WTC11 (cell line): ENCODE measurements at regions not wholly inside any gene's neighbourhood (a gene's known extent, or its start where the extent isn't known, plus 50 kb on each side); places are given as distances from the start of the nearest gene placed in this dataset.

Source experiments
- ATAC-seq: fragments of 200-7000 bp; cut with Tn5 transposase; 2 replicates; pipeline ENCODE4 v1.10.0; 2021; ENCODE audit warnings: mild to moderate bottlenecking, moderate library complexity
- CTCF ChIA-PET: fragments of 300-600 bp; sonication (Branson Sonifier 250); formaldehyde crosslinking; loops from one replicate; lab custom pipeline; 2021; ENCODE audit warnings: antibody characterized with exemption; lab: Charles Lee
- POLR2A ChIA-PET: fragments of 350-600 bp; sonication (Branson Sonifier 250); formaldehyde crosslinking; loops from one replicate; lab custom pipeline; 2021; ENCODE audit warnings: antibody characterized with exemption; lab: Charles Lee
- DNase-seq: peaks from one replicate; pipeline ENCODE4 v3.0.0; 2021; ENCODE audit warnings: low spot score
- H3K27ac Mint-ChIP-seq: 2 replicates; pipeline ENCODE4 v1.8.0; 2021; ENCODE audit warnings: mixed read lengths
- H3K27me3 Mint-ChIP-seq: 2 replicates; pipeline ENCODE4 v1.8.0; 2021; ENCODE audit warnings: low read depth, mild to moderate bottlenecking, moderate library complexity, mixed read lengths
- H3K36me3 Mint-ChIP-seq: 2 replicates; pipeline ENCODE4 v1.8.0; 2021; ENCODE audit warnings: mixed read lengths
- H3K4me1 Mint-ChIP-seq: 2 replicates; pipeline ENCODE4 v1.8.0; 2022; ENCODE audit warnings: mixed read lengths
- H3K4me3 Mint-ChIP-seq: 2 replicates; pipeline ENCODE4 v1.8.0; 2021; ENCODE audit warnings: mild to moderate bottlenecking, moderate library complexity, mixed read lengths
- H3K9me3 Mint-ChIP-seq: 2 replicates; pipeline ENCODE4 v1.8.0; 2021; ENCODE audit warnings: mixed read lengths
- ATF2 ChIP-seq: sonication (generic); formaldehyde crosslinking; IDR thresholded peaks from 2 replicates; pipeline ENCODE4 v1.8.1; 2022; ENCODE audit warnings: low read depth, missing genetic modification reagents, borderline replicate concordance
- ATF6 ChIP-seq: sonication (generic); formaldehyde crosslinking; IDR thresholded peaks from 2 replicates; pipeline ENCODE4 v1.8.1; 2023; ENCODE audit warnings: mild to moderate bottlenecking, missing genetic modification reagents
- ELF4 ChIP-seq: sonication (generic); formaldehyde crosslinking; IDR thresholded peaks from 2 replicates; pipeline ENCODE4 v1.8.1; 2022; ENCODE audit warnings: low read depth, mild to moderate bottlenecking, moderate library complexity, missing genetic modification reagents
- EMX1 ChIP-seq: fragments of 250-450 bp; sonication (Bioruptor Pico); IDR thresholded peaks from 2 replicates; pipeline ENCODE4 v1.8.0; 2021; ENCODE audit warnings: mild to moderate bottlenecking
- FOXP1 ChIP-seq: sonication (generic); formaldehyde crosslinking; IDR thresholded peaks from 2 replicates; pipeline ENCODE4 v1.8.0; 2022; ENCODE audit warnings: missing genetic modification reagents, mild to moderate bottlenecking, moderate library complexity, borderline replicate concordance
- GRHL2 ChIP-seq: fragments of 250-450 bp; sonication (Bioruptor Pico); IDR thresholded peaks from 2 replicates; pipeline ENCODE4 v1.8.0; 2022; ENCODE audit warnings: mild to moderate bottlenecking, moderate library complexity; ENCODE audit not compliant: insufficient replicate concordance, severe bottlenecking
- JAZF1 ChIP-seq: fragments of 250-450 bp; sonication (Bioruptor Pico); IDR thresholded peaks from 2 replicates; pipeline ENCODE4 v1.9.0; 2021; ENCODE audit warnings: moderate library complexity, mild to moderate bottlenecking, inconsistent platforms
- JUN ChIP-seq: sonication (generic); formaldehyde crosslinking; IDR thresholded peaks from 2 replicates; pipeline ENCODE4 v1.8.0; 2023; ENCODE audit warnings: mild to moderate bottlenecking, missing genetic modification reagents
- MYBL2 ChIP-seq: sonication (generic); formaldehyde crosslinking; IDR thresholded peaks from 2 replicates; pipeline ENCODE4 v1.8.1; 2023; ENCODE audit warnings: mild to moderate bottlenecking, moderate library complexity, missing genetic modification reagents
- RELA ChIP-seq: sonication (generic); formaldehyde crosslinking; IDR thresholded peaks from 2 replicates; pipeline ENCODE4 v1.8.1; 2022; ENCODE audit warnings: missing genetic modification reagents, mild to moderate bottlenecking, borderline replicate concordance
- ZNF121 ChIP-seq: sonication (generic); formaldehyde crosslinking; IDR thresholded peaks from 2 replicates; pipeline ENCODE4 v1.8.0; 2023; ENCODE audit warnings: missing genetic modification reagents
- ZNF138 ChIP-seq: sonication (generic); formaldehyde crosslinking; conservative IDR thresholded peaks from 2 replicates; pipeline ENCODE4 v1.8.1; 2022; ENCODE audit warnings: mild to moderate bottlenecking, moderate library complexity, missing genetic modification reagents
- ZNF219 ChIP-seq: sonication (generic); formaldehyde crosslinking; IDR thresholded peaks from 2 replicates; pipeline ENCODE4 v1.8.0; 2023; ENCODE audit warnings: missing genetic modification reagents, mild to moderate bottlenecking, borderline replicate concordance
- ZNF396 ChIP-seq: fragments of 250-450 bp; sonication (Bioruptor Pico); IDR thresholded peaks from 2 replicates; pipeline ENCODE4 v1.8.0; 2021; ENCODE audit warnings: mild to moderate bottlenecking, moderate library complexity, borderline replicate concordance
- ZNF423 ChIP-seq: fragments of 250-450 bp; sonication (Bioruptor Pico); IDR thresholded peaks from 2 replicates; pipeline ENCODE4 v2.1.2; 2022; ENCODE audit warnings: mild to moderate bottlenecking, moderate library complexity
- ZNF512 ChIP-seq: sonication (generic); formaldehyde crosslinking; IDR thresholded peaks from 2 replicates; pipeline ENCODE4 v1.8.1; 2022; ENCODE audit warnings: missing genetic modification reagents, borderline replicate concordance
- TF ChIP-seq, protein P1 (sequence below): sonication (generic); formaldehyde crosslinking; IDR thresholded peaks from 2 replicates; pipeline ENCODE4 v1.8.1; 2023; ENCODE audit warnings: mild to moderate bottlenecking, missing genetic modification reagents, moderate library complexity
- TF ChIP-seq, protein P2 (sequence below): sonication (generic); formaldehyde crosslinking; IDR thresholded peaks from 2 replicates; pipeline ENCODE4 v1.8.0; 2022; ENCODE audit warnings: mild to moderate bottlenecking, missing genetic modification reagents

DNA sequence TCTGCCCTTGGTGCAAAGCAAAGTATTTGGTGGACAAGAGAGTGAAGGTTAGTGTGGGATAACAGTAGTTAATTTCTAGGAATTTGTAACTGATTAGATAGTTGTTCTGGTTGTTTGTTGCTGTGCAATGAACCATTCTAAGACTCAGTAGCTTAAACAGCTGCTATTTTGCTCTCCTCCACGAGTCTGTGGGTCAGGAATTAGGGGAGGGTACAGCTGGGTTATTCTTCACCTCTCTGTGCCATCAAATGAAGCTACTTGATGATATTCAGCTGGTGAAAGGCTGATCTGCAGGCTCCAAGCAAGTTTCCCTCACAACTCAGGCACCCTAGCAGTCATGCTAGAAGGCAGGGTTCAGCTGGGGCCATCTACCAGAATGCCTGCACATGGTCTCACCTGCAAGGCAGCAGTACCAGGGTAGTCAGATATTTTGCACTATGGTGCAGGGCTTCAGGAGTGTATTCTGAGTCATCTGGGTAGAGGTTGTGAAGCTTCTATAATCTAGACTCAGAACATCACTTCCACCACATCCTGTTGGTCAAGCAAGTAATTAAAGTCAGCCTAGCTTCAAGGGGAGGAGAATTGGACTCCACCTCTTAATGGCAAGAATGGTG lies 159.5 kb upstream of the SLC28A3 start:
- Mint-ChIP-seq H3K9me3 (peaks cover 18% of the 10 kb centered on the region), H3K27me3 (no peaks in the 10 kb centered on the region; the same call in 1 of the 2 replicates), H3K36me3 (no peaks in the 10 kb centered on the region), H3K4me3 (no peak overlapping the region), H3K27ac (no peak overlapping the region), H3K4me1 (no peaks in the 10 kb centered on the region)
- ChIA-PET POLR2A (no interaction called here), CTCF (no interaction called here)
- DNase-seq (no peak), ATAC-seq (no peak)
- TF ChIP-seq RELA (CRISPR knock-in tag): no peak
- TF ChIP-seq ELF4 (CRISPR knock-in tag): no peak
- TF ChIP-seq ZNF138 (CRISPR knock-in tag): no peak
- TF ChIP-seq ATF6 (CRISPR knock-in tag): no peak
- TF ChIP-seq JUN (CRISPR knock-in tag): no peak
- TF ChIP-seq JAZF1 (CRISPR knock-in tag): no peak
- no peak for TF ChIP-seq FOXP1 (CRISPR knock-in tag)
- no peak for TF ChIP-seq ZNF121 (CRISPR knock-in tag)
- TF ChIP-seq ZNF423 (CRISPR knock-in tag): no peak

DNA sequence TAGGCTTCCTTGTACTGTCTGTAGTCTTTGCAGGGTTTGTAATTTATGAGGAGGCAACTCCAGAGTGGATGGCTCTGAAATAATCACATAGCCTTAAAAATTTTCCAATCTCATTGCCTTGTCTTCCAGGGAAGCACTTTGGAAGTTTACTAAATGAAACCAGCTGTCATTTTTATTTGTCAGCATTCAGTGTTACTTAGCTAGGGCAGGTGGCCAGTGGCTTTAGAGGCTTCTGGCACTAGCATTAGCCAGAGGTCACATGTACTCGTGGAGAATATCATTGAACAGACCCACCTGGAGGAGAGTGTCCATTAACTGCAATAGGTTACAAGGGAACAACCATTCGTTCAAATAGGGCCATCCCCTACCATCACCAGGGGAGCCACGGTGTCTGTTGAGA lies 160.3 kb upstream of the SLC28A3 start:
- H3K4me3 Mint-ChIP-seq: no peak overlapping the region
- H3K36me3 Mint-ChIP-seq: peaks cover 1% of the 10 kb centered on the region; the same call in 1 of the 2 replicates
- POLR2A ChIA-PET: no interaction called here
- DNase-seq (no peak), ATAC-seq (no peak)
- TF ChIP-seq MYBL2: no peak
- TF ChIP-seq GRHL2 (CRISPR knock-in tag): no peak
- TF ChIP-seq EMX1: no peak
- TF ChIP-seq ZNF512 (CRISPR knock-in tag): no peak
- TF ChIP-seq, protein P1, sequence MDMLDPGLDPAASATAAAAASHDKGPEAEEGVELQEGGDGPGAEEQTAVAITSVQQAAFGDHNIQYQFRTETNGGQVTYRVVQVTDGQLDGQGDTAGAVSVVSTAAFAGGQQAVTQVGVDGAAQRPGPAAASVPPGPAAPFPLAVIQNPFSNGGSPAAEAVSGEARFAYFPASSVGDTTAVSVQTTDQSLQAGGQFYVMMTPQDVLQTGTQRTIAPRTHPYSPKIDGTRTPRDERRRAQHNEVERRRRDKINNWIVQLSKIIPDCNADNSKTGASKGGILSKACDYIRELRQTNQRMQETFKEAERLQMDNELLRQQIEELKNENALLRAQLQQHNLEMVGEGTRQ (CRISPR knock-in tag): no peak
- TF ChIP-seq, protein P2, sequence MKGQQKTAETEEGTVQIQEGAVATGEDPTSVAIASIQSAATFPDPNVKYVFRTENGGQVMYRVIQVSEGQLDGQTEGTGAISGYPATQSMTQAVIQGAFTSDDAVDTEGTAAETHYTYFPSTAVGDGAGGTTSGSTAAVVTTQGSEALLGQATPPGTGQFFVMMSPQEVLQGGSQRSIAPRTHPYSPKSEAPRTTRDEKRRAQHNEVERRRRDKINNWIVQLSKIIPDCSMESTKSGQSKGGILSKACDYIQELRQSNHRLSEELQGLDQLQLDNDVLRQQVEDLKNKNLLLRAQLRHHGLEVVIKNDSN (CRISPR knock-in tag): no peak
- TF ChIP-seq ZNF219 (CRISPR knock-in tag): no peak
- no peak for TF ChIP-seq ATF2 (CRISPR knock-in tag)
- no peak for TF ChIP-seq ZNF396 (CRISPR knock-in tag)
- H3K4me1 Mint-ChIP-seq: no peaks in the 10 kb centered on the region
- CTCF ChIA-PET: no interaction called here
- no peak overlapping the region for H3K27ac Mint-ChIP-seq
- H3K27me3 Mint-ChIP-seq: no peaks in the 10 kb centered on the region; the same call in 1 of the 2 replicates
- H3K9me3 Mint-ChIP-seq: peaks cover 26% of the 10 kb centered on the region
